ENCODE measurements at regions not wholly inside any gene's neighbourhood (a gene's known extent, or its start where the extent isn't known, plus 50 kb on each side); places are given as distances from the start of the nearest gene placed in this dataset.

DNA sequence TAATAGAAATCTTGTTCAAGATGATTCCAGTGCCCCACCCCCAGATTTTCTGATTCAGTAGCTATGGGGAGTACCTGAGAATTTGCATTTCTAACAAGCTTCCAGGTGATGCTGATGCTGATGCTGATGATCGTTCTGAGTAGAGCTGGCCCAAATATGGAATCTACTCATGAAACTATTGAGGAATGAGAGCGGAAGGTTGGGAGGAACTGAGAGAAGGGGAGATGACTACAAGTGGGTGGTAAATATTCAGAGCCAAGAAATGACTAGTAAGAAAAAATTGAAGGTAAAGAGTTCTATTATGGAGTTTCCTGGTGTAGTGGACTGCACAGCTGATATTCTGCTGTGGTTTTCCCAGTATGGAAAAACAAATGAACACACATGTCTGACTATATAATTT is 235.4 kb upstream of the FN1 start:
- DNase-seq (ENCODE audit: extremely low spot score, unreplicated experiment) = no peak

DNA sequence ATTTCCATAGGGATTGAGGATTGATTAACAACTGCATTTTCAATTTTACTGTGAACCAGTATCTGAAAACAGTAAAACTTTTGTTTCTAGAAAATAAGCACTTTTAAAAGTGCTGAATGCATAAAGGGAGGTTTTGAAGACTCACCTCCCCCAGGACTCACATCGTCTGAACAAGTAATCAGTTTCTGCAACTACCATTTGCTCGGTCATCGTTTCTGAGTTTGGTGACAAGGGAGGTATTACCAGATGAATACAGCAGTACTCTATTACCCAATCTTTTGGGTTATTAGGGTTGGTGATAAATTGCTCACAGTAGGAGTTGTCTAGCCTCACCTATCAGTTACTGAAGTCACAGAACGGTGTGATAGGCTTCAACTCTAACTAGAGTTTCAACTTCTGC is 234.5 kb upstream of the FN1 start:
- no peak overlapping the region for H3K4me3 Mint-ChIP-seq (ENCODE audit: unreplicated experiment)
- H3K9me3 Mint-ChIP-seq (ENCODE audit: unreplicated experiment) = peaks cover 16% of the 10 kb centered on the region
- TF ChIP-seq, protein P1, sequence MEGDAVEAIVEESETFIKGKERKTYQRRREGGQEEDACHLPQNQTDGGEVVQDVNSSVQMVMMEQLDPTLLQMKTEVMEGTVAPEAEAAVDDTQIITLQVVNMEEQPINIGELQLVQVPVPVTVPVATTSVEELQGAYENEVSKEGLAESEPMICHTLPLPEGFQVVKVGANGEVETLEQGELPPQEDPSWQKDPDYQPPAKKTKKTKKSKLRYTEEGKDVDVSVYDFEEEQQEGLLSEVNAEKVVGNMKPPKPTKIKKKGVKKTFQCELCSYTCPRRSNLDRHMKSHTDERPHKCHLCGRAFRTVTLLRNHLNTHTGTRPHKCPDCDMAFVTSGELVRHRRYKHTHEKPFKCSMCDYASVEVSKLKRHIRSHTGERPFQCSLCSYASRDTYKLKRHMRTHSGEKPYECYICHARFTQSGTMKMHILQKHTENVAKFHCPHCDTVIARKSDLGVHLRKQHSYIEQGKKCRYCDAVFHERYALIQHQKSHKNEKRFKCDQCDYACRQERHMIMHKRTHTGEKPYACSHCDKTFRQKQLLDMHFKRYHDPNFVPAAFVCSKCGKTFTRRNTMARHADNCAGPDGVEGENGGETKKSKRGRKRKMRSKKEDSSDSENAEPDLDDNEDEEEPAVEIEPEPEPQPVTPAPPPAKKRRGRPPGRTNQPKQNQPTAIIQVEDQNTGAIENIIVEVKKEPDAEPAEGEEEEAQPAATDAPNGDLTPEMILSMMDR (IDR thresholded peaks at IDR 0.05) = no peak
- H3K36me3 Mint-ChIP-seq (ENCODE audit: unreplicated experiment) = peaks cover 12% of the 10 kb centered on the region
- no peak overlapping the region for H3K27ac Mint-ChIP-seq (ENCODE audit: unreplicated experiment)
- no peak for DNase-seq (ENCODE audit: extremely low spot score, unreplicated experiment)
- peaks cover 11% of the 10 kb centered on the region for H3K4me1 Mint-ChIP-seq (ENCODE audit: unreplicated experiment)
- no peaks in the 10 kb centered on the region for H3K27me3 Mint-ChIP-seq (ENCODE audit: unreplicated experiment)

More for the DNA sequence above, 235.4 kb upstream of the FN1 start:
- TF ChIP-seq, protein P1 (IDR thresholded peaks at IDR 0.05) = no peak
- Mint-ChIP-seq H3K4me3 (ENCODE audit: unreplicated experiment) (no peak overlapping the region), H3K4me1 (ENCODE audit: unreplicated experiment) (peaks cover 8% of the 10 kb centered on the region), H3K9me3 (ENCODE audit: unreplicated experiment) (peaks cover 16% of the 10 kb centered on the region), H3K27me3 (ENCODE audit: unreplicated experiment) (no peaks in the 10 kb centered on the region), H3K36me3 (ENCODE audit: unreplicated experiment) (peaks cover 12% of the 10 kb centered on the region), H3K27ac (ENCODE audit: unreplicated experiment) (no peak overlapping the region)

GRCh38 chr2:215668378-215668775 is 232.5 kb upstream of the FN1 start:
- Mint-ChIP-seq H3K9me3 (ENCODE audit: unreplicated experiment) (peaks cover 14% of the 10 kb centered on the region), H3K27me3 (ENCODE audit: unreplicated experiment) (no peaks in the 10 kb centered on the region), H3K4me1 (ENCODE audit: unreplicated experiment) (peaks cover 28% of the 10 kb centered on the region), H3K36me3 (ENCODE audit: unreplicated experiment) (peaks cover 10% of the 10 kb centered on the region), H3K4me3 (ENCODE audit: unreplicated experiment) (no peak overlapping the region), H3K27ac (ENCODE audit: unreplicated experiment) (no peak overlapping the region)
- DNase-seq (ENCODE audit: extremely low spot score, unreplicated experiment) = no peak
- TF ChIP-seq, protein P1 (IDR thresholded peaks at IDR 0.05) = no peak

- no peaks in the 10 kb centered on the region for H3K27me3 Mint-ChIP-seq (ENCODE audit: unreplicated experiment)
- H3K9me3 Mint-ChIP-seq (ENCODE audit: unreplicated experiment) = peaks cover 9% of the 10 kb centered on the region
- no peak overlapping the region for H3K27ac Mint-ChIP-seq (ENCODE audit: unreplicated experiment)
- H3K4me3 Mint-ChIP-seq (ENCODE audit: unreplicated experiment) = no peak overlapping the region
- H3K4me1 Mint-ChIP-seq (ENCODE audit: unreplicated experiment) = peaks cover 30% of the 10 kb centered on the region
- peaks cover 7% of the 10 kb centered on the region for H3K36me3 Mint-ChIP-seq (ENCODE audit: unreplicated experiment)
- DNase-seq (ENCODE audit: extremely low spot score, unreplicated experiment) = no peak
- TF ChIP-seq, protein P1 (IDR thresholded peaks at IDR 0.05) = no peak
Observed at GRCh38 chr2:215667585-215668377, 231.9 kb upstream of the FN1 start.

DNA sequence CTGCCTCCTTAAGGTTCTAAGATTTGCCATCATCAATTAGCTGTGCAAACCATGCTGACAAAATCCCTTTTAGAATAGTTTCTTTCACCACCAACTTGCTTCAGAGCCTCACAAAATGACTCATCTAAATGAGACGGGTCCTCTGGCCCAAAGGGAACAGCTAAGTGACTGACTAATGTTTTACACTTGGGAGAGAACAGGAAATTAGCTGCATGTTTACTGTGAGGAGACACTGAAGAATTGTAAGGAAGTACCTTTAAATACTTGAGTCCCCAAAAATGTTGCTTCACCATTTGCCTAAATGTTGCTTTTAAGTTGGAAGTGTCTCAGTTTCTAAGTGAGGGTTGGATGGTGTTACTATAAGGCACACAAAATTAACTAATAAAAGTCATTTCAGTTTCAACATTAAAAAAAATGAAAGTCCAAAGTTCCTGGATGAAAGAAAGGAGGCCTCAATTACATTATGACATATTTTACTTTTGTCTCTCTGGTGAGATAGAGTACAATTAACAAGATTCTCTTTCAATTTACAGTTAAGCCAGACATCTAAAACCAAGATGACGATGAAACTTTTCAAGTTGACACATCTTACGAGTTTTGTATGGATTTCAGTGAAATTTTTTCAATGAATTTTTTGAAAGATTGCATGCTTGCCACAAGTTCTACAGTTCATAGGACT is 229.1 kb upstream of the FN1 start:
- TF ChIP-seq, protein P1 (IDR thresholded peaks at IDR 0.05) = no peak
- peak overlapping the region; percentile 81 for H3K27ac Mint-ChIP-seq (ENCODE audit: unreplicated experiment)
- no peaks in the 10 kb centered on the region for H3K9me3 Mint-ChIP-seq (ENCODE audit: unreplicated experiment)
- no peak overlapping the region for H3K4me3 Mint-ChIP-seq (ENCODE audit: unreplicated experiment)
- H3K4me1 Mint-ChIP-seq (ENCODE audit: unreplicated experiment) = peaks cover 50% of the 10 kb centered on the region
- H3K36me3 Mint-ChIP-seq (ENCODE audit: unreplicated experiment) = no peaks in the 10 kb centered on the region
- no peak for DNase-seq (ENCODE audit: extremely low spot score, unreplicated experiment)
- H3K27me3 Mint-ChIP-seq (ENCODE audit: unreplicated experiment) = no peaks in the 10 kb centered on the region
